MM.1S (cell line): ENCODE measurements at regions not wholly inside any gene's neighbourhood (a gene's known extent, or its start where the extent isn't known, plus 50 kb on each side); places are given as distances from the start of the nearest gene placed in this dataset.
"Not testable (repeated sequence)": the region's sequence is repeated elsewhere in the genome, so short reads cannot be mapped to it uniquely, and the experiment has no call there.

Source experiments
- DNase-seq: peaks from one replicate; pipeline ENCODE4 v3.0.0-alpha.2; 2015
- H2AFZ ChIP-seq: fragments of 300-600 bp; sonication (generic); 2 replicates; pipeline ENCODE4 v1.6.0; 2016; ENCODE audit warnings: antibody characterized with exemption, low read length
- H3F3A ChIP-seq: fragments of 300-600 bp; sonication (generic); 2 replicates; pipeline ENCODE4 v1.6.1; 2016; ENCODE audit warnings: mild to moderate bottlenecking, antibody characterized with exemption, low read length, moderate library complexity, mixed read lengths; ENCODE audit not compliant: insufficient read depth
- H3K27ac ChIP-seq: fragments of 300-600 bp; sonication (generic); 2 replicates; pipeline ENCODE4 v1.5.1; 2016; ENCODE audit warnings: mild to moderate bottlenecking, low read length
- H3K27me3 ChIP-seq: fragments of 300-600 bp; sonication (generic); replicated peaks from 2 replicates; pipeline ENCODE4 v1.6.0; 2016; ENCODE audit warnings: low read length; ENCODE audit not compliant: insufficient read depth
- H3K36me3 ChIP-seq: fragments of 300-600 bp; sonication (generic); replicated peaks from 2 replicates; pipeline ENCODE4 v1.6.1; 2016; ENCODE audit warnings: mild to moderate bottlenecking, low read length, mixed read lengths; ENCODE audit not compliant: insufficient read depth
- H3K4me1 ChIP-seq: fragments of 300-600 bp; sonication (generic); 2 replicates; pipeline ENCODE4 v1.6.1; 2016; ENCODE audit warnings: low read length, mixed read lengths
- H3K4me2 ChIP-seq: fragments of 300-600 bp; sonication (generic); 2 replicates; pipeline ENCODE4 v1.6.0; 2016; ENCODE audit warnings: low read depth, low read length
- H3K4me3 ChIP-seq: fragments of 300-600 bp; sonication (generic); 2 replicates; pipeline ENCODE4 v1.5.1; 2016; ENCODE audit warnings: low read length, mixed read lengths
- H3K79me2 ChIP-seq: fragments of 300-600 bp; sonication (generic); 2 replicates; pipeline ENCODE4 v1.6.1; 2016; ENCODE audit warnings: mixed run types, low read length, mixed read lengths
- H3K9ac ChIP-seq: fragments of 300-600 bp; sonication (generic); 2 replicates; pipeline ENCODE4 v1.6.1; 2016; ENCODE audit warnings: low read length, mixed read lengths
- H3K9me2 ChIP-seq: fragments of 300-600 bp; sonication (generic); replicated peaks from 2 replicates; pipeline ENCODE4 v1.6.1; 2016; ENCODE audit warnings: mild to moderate bottlenecking, low read length, mixed read lengths; ENCODE audit not compliant: insufficient read depth
- H3K9me3 ChIP-seq: fragments of 300-600 bp; sonication (generic); replicated peaks from 2 replicates; pipeline ENCODE4 v1.6.1; 2016; ENCODE audit warnings: mild to moderate bottlenecking, low read length, mixed read lengths; ENCODE audit not compliant: insufficient read depth
- H4K20me1 ChIP-seq: fragments of 300-600 bp; sonication (generic); 2 replicates; pipeline ENCODE4 v1.6.1; 2016; ENCODE audit warnings: mild to moderate bottlenecking, low read length, moderate library complexity, mixed read lengths; ENCODE audit not compliant: insufficient read depth
- EZH2 ChIP-seq: fragments of 300-600 bp; sonication (generic); optimal IDR thresholded peaks from 2 replicates; pipeline ENCODE3; 2017; ENCODE audit warnings: low read depth, mild to moderate bottlenecking, antibody characterized with exemption, low read length, mixed read lengths
- EZH2phosphoT487 ChIP-seq: fragments of 300-600 bp; sonication (generic); IDR thresholded peaks from 2 replicates; pipeline ENCODE4 v1.6.1; 2018; ENCODE audit warnings: antibody characterized with exemption, low read length
- TF ChIP-seq, protein P1 (sequence below): fragments of 300-600 bp; sonication (generic); IDR thresholded peaks from 2 replicates; pipeline ENCODE4 v1.5.1; 2016; ENCODE audit warnings: antibody characterized with exemption, low read length, mixed read lengths

DNA sequence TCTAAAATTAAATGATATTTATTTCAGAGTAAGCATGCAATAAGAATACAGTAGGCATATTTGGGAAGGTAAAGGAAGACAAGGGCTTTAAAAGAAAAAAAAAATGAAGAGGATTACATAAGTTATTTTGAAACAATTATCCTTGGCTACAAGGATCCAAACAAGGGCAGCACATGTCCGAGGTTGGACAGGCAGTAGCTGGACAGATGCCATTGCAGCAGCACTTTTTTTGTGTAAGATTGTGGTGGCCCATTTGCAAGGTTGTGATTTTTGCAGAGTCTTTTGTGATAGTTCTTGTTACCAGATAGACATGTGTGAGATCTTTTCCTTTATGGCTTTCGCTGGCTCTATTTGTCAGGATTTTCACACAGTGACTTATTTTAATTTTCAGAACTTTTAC, 89.4 kb upstream of the COG2 start:
- H3K27ac ChIP-seq, result no peak overlapping the region
- no peaks in the 10 kb centered on the region for H3K9me3 ChIP-seq
- no peak overlapping the region for H3K9ac ChIP-seq
- no peak overlapping the region for H3K4me2 ChIP-seq
- no peaks in the 10 kb centered on the region for H3K4me1 ChIP-seq
- no peak overlapping the region for H2AFZ ChIP-seq
- H3K36me3 ChIP-seq, result no peaks in the 10 kb centered on the region
- TF ChIP-seq EZH2phosphoT487 (no peak), EZH2 (no peak)
- TF ChIP-seq, protein P1, sequence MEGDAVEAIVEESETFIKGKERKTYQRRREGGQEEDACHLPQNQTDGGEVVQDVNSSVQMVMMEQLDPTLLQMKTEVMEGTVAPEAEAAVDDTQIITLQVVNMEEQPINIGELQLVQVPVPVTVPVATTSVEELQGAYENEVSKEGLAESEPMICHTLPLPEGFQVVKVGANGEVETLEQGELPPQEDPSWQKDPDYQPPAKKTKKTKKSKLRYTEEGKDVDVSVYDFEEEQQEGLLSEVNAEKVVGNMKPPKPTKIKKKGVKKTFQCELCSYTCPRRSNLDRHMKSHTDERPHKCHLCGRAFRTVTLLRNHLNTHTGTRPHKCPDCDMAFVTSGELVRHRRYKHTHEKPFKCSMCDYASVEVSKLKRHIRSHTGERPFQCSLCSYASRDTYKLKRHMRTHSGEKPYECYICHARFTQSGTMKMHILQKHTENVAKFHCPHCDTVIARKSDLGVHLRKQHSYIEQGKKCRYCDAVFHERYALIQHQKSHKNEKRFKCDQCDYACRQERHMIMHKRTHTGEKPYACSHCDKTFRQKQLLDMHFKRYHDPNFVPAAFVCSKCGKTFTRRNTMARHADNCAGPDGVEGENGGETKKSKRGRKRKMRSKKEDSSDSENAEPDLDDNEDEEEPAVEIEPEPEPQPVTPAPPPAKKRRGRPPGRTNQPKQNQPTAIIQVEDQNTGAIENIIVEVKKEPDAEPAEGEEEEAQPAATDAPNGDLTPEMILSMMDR, result no peak
- no peaks in the 10 kb centered on the region for H3K9me2 ChIP-seq
- H3K79me2 ChIP-seq, result no peaks in the 10 kb centered on the region
- no peaks in the 10 kb centered on the region for H3F3A ChIP-seq
- no peak overlapping the region for H3K4me3 ChIP-seq
- H3K27me3 ChIP-seq, result no peaks in the 10 kb centered on the region
- no peaks in the 10 kb centered on the region for H4K20me1 ChIP-seq
- DNase-seq, result no peak

DNA sequence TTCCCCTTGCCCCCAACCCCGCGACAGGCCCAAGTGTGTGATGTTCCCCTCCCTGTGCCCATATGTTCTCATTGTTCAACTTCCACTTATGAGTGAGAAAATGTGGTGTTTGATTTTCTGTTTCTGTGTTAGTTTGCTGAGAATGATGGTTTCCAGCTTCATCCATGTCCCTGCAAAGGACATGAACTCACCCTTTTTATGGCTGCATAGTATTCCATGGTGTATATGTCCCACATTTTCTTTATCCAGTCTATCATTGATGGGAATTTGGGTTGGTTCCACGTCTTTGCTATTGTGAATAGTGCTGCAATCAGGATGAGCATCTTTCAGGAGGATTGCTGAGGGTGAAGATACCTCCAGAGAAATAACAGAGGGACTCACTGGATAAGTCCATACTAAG, 91.3 kb upstream of the COG2 start:
- not testable (repeated sequence) for H4K20me1 ChIP-seq, H3K9me3 ChIP-seq, H3K9me2 ChIP-seq, H3K79me2 ChIP-seq, H3K36me3 ChIP-seq, H3K4me1 ChIP-seq, H3K9ac ChIP-seq, H3K27ac ChIP-seq, H3K4me2 ChIP-seq, H2AFZ ChIP-seq, H3K4me3 ChIP-seq, H3F3A ChIP-seq, H3K27me3 ChIP-seq, DNase-seq

DNA sequence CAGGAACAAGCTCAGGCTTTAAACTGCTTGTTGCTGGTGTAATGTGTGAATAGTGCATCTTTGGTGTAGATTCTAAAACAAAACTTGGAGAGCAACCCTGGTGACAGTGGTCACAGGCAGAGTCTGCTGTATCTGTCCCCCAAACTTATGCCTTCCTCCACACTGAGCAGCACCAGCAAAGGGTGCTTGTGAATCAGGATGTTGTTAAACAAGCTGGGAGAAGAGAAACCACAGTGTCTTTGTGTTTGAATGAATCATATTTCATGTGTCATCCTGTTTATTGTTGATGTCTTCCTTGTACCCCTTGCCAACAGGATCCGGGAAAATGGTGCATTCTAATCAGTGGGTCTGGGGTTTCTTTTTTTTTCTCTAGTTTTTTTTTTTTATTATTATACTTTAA, 91.9 kb upstream of the COG2 start:
- Histone ChIP-seq H3K79me2 (no peaks in the 10 kb centered on the region), H3K27ac (no peak overlapping the region), H2AFZ (no peak overlapping the region), H3K4me2 (no peak overlapping the region), H3K9ac (no peak overlapping the region), H3K4me3 (no peak overlapping the region), H4K20me1 (no peaks in the 10 kb centered on the region), H3F3A (no peaks in the 10 kb centered on the region), H3K36me3 (no peaks in the 10 kb centered on the region), H3K27me3 (no peaks in the 10 kb centered on the region), H3K9me3 (no peaks in the 10 kb centered on the region), H3K9me2 (no peaks in the 10 kb centered on the region), H3K4me1 (no peaks in the 10 kb centered on the region)
- no peak for DNase-seq
- TF ChIP-seq, protein P1, result no peak
- no peak for TF ChIP-seq EZH2
- no peak for TF ChIP-seq EZH2phosphoT487

DNA sequence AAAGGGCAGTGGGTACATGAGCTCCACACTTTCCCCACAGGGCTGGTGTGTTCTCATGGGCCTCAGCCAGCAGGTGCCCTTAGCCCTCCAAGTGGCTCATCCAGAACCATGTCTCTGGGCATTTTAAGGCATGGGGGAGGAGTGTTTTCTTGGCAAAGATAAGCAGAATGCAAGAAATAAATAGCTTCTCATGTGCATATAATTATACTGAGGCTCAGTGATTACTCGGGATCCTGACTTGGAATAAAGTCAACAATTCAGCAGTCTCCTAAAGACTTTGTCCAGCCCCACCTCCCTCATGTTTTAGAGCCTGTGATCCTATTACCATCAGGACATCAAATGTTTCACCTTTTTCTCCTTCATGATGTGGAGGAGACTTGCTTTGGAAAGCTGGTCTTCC, 92.7 kb upstream of the COG2 start:
- Histone ChIP-seq H3K36me3 (no peaks in the 10 kb centered on the region), H3K4me3 (no peak overlapping the region), H3K27me3 (no peaks in the 10 kb centered on the region), H3K27ac (no peak overlapping the region), H2AFZ (no peak overlapping the region), H3K9me2 (no peaks in the 10 kb centered on the region), H3K4me2 (no peak overlapping the region), H3F3A (no peaks in the 10 kb centered on the region), H3K9me3 (no peaks in the 10 kb centered on the region), H3K4me1 (no peaks in the 10 kb centered on the region), H3K79me2 (no peaks in the 10 kb centered on the region), H3K9ac (no peak overlapping the region), H4K20me1 (no peaks in the 10 kb centered on the region)
- DNase-seq, result no peak
- no peak for TF ChIP-seq EZH2phosphoT487
- TF ChIP-seq, protein P1, result no peak
- TF ChIP-seq EZH2, result no peak
